Calu3 (cell line): ENCODE measurements at regions not wholly inside any gene's neighbourhood (a gene's known extent, or its start where the extent isn't known, plus 50 kb on each side); places are given as distances from the start of the nearest gene placed in this dataset.

Experiments
- BruUV-seq: library from RNA; stranded (reverse); fragments of 400-500 nt; replicated peaks from 2 replicates; lab custom pipeline; 2021; lab: Mats Ljungman, UMichigan
- CTCF ChIA-PET: fragments of 300-600 bp; sonication (Branson Sonifier 250); formaldehyde crosslinking; loops from one replicate; lab custom pipeline; 2022; ENCODE audit warnings: antibody characterized with exemption; lab: Charles Lee
- DNase-seq: peaks from one replicate; pipeline ENCODE4 v3.0.0; 2022
- H3K27ac Mint-ChIP-seq: one replicate; pipeline ENCODE4 v1.8.0; 2022; ENCODE audit warnings: mixed read lengths; ENCODE audit not compliant: unreplicated experiment
- H3K27me3 Mint-ChIP-seq: one replicate; pipeline ENCODE4 v1.8.0; 2022; ENCODE audit warnings: mixed read lengths; ENCODE audit not compliant: unreplicated experiment
- H3K36me3 Mint-ChIP-seq: one replicate; pipeline ENCODE4 v1.8.0; 2022; ENCODE audit warnings: mild to moderate bottlenecking, moderate library complexity, mixed read lengths; ENCODE audit not compliant: insufficient read depth, unreplicated experiment
- H3K4me1 Mint-ChIP-seq: one replicate; pipeline ENCODE4 v1.8.0; 2022; ENCODE audit warnings: mild to moderate bottlenecking, low read depth, mixed read lengths; ENCODE audit not compliant: unreplicated experiment
- H3K4me3 Mint-ChIP-seq: one replicate; pipeline ENCODE4 v1.8.0; 2022; ENCODE audit warnings: mild to moderate bottlenecking, low read depth, moderate library complexity, mixed read lengths; ENCODE audit not compliant: unreplicated experiment
- H3K9me3 Mint-ChIP-seq: one replicate; pipeline ENCODE4 v1.8.0; 2022; ENCODE audit warnings: low read depth, mixed read lengths; ENCODE audit not compliant: unreplicated experiment
- intact Hi-C: fragments of 100-400 bp; cut with micrococcal nuclease; formaldehyde crosslinking; loops from one replicate; pipeline ENCODE4 v1.10.0; 2022; ENCODE audit not compliant: unreplicated experiment
- TF ChIP-seq, protein P1 (sequence below): fragments of 200-600 bp; IDR thresholded peaks from one replicate; pipeline ENCODE4 v1.8.0; 2022; ENCODE audit warnings: antibody characterized with exemption; ENCODE audit not compliant: unreplicated experiment

DNA sequence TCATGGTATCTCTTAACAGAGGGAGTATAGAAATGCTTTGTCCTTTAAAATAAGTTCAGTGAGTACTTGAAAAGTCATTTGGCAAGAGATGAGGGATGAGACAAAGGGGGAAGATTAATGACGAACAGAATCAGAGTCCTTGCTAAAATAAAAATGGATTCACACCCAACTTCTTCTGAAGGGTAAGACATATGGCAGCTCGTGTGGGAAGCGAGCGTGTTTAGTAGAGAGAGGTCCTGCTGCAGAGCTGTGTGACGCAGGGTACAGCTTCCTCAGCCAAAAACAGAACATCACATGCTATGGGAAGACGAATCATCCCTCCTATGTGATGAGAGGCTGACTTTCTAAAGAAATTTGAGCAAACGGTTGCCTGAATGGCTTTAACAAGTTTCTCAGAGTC, 158.5 kb upstream of the LMO4 start:
- intact Hi-C loops, result no loop called here
- no peaks in the 10 kb centered on the region for H3K9me3 Mint-ChIP-seq
- TF ChIP-seq, protein P1, sequence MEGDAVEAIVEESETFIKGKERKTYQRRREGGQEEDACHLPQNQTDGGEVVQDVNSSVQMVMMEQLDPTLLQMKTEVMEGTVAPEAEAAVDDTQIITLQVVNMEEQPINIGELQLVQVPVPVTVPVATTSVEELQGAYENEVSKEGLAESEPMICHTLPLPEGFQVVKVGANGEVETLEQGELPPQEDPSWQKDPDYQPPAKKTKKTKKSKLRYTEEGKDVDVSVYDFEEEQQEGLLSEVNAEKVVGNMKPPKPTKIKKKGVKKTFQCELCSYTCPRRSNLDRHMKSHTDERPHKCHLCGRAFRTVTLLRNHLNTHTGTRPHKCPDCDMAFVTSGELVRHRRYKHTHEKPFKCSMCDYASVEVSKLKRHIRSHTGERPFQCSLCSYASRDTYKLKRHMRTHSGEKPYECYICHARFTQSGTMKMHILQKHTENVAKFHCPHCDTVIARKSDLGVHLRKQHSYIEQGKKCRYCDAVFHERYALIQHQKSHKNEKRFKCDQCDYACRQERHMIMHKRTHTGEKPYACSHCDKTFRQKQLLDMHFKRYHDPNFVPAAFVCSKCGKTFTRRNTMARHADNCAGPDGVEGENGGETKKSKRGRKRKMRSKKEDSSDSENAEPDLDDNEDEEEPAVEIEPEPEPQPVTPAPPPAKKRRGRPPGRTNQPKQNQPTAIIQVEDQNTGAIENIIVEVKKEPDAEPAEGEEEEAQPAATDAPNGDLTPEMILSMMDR, result no peak
- H3K4me3 Mint-ChIP-seq, result no peak overlapping the region
- H3K36me3 Mint-ChIP-seq, result peaks cover 5% of the 10 kb centered on the region
- H3K27me3 Mint-ChIP-seq, result peaks cover 5% of the 10 kb centered on the region
- peaks cover 8% of the 10 kb centered on the region for H3K4me1 Mint-ChIP-seq
- CTCF ChIA-PET, result no interaction called here
- DNase-seq, result no peak
- BruUV-seq, result no TSS peak
- H3K27ac Mint-ChIP-seq, result no peak overlapping the region

DNA sequence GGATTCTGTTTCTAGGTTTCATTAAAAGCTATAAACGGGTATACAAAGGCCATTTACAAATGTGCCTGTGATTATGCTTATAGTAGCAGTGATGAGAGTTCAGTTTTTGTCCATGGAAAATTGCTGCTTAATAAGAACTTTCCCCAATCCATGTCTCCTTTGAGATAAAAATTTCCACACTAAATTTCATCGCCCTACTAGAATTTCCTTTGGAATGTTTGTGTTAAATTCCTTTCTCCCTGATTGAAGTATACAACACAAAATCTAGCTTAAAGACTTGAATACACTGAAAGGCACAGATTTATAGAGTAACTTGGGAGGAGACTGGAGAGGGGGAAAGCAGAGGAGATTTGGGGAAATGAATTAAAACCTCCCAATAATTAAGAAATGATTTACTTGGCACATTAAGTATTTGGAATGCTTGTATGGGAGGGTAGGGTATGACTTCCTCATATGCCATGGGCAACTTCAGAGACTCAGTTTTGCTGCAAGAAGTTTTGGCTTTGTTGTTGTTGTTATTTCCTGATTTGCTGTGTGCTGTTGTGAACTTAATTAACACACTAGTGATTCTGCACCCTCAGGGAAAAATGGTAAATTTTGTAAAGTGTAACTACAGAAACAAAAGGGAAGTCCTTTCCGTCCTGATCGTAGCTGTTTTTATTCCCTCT, 157.6 kb upstream of the LMO4 start:
- H3K9me3 Mint-ChIP-seq, result no peaks in the 10 kb centered on the region
- no peak for DNase-seq
- peaks cover 13% of the 10 kb centered on the region for H3K27me3 Mint-ChIP-seq
- peaks cover 5% of the 10 kb centered on the region for H3K36me3 Mint-ChIP-seq
- intact Hi-C loops, result no loop called here
- BruUV-seq, result no TSS peak
- TF ChIP-seq, protein P1, result no peak
- H3K27ac Mint-ChIP-seq, result no peak overlapping the region
- H3K4me1 Mint-ChIP-seq, result peaks cover 8% of the 10 kb centered on the region
- CTCF ChIA-PET, result interaction anchor here (0.7 kb wide), 2 partner anchors 18 to 829 kb away, joined by 3 to 6 read pairs; no protein-coding TSS in a partner anchor
- no peak overlapping the region for H3K4me3 Mint-ChIP-seq

DNA sequence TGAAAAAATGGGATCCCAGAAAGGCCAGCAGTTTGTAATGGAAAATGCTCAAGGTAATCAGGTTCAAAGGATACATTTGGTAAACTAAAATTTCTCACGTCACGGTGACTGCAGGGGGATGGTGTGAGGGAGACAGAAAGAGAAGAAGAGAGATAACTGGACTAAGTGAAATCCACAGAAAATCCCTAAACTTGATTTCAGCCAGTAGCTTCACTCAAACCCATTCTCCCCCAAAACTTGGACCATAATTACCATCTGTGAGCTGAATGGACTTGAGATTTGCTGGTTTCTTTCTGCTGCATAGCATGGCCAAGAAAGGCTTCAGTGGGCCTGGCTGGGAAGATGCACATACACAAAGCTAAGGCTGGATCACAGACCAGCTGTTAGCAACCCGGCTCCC, 155.4 kb upstream of the LMO4 start:
- CTCF ChIA-PET, result interaction anchor here (1.1 kb wide), 1 partner anchor 10 kb away, joined by 3 read pairs; no protein-coding TSS in a partner anchor
- Mint-ChIP-seq H3K36me3 (peaks cover 5% of the 10 kb centered on the region), H3K9me3 (no peaks in the 10 kb centered on the region), H3K4me1 (peaks cover 3% of the 10 kb centered on the region), H3K4me3 (no peak overlapping the region), H3K27me3 (peaks cover 13% of the 10 kb centered on the region), H3K27ac (no peak overlapping the region)
- intact Hi-C loops, result no loop called here
- TF ChIP-seq, protein P1, result no peak
- DNase-seq, result no peak
- no TSS peak for BruUV-seq

DNA sequence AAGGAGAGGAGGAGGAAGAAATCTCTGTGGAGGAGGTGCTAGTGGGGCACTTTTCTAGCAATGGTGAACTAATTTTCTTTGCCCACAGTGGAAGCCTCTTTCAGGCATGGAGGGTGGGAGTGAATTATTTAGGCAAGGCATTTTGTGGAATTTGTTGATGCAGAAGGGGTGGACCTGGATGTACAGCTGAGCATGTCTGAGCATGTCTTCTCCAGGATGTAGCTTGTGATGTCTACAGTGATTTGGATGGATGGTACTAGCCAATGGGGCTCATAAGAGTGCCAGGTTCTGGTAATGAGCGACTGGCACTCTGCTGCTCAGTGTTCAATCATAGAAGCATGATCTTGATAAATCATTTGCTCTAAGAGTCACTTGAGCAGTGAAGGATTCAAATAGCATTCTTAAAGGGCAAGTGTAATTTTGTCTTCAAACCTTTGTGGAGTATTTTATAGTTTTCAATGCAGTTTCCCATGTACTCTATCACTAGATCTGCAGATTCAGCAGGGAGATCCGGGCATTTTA, 153.9 kb upstream of the LMO4 start:
- Mint-ChIP-seq H3K9me3 (no peaks in the 10 kb centered on the region), H3K36me3 (peaks cover 5% of the 10 kb centered on the region), H3K4me3 (no peak overlapping the region), H3K4me1 (no peaks in the 10 kb centered on the region), H3K27me3 (peaks cover 13% of the 10 kb centered on the region), H3K27ac (no peak overlapping the region)
- no TSS peak for BruUV-seq
- TF ChIP-seq, protein P1, result no peak
- no peak for DNase-seq
- intact Hi-C loops, result no loop called here
- CTCF ChIA-PET, result no interaction called here
